Activated naive CD8-positive, alpha-beta T cell treated with anti-CD3 and anti-CD28 coated beads, Interleukin-2, amount 10 ng/mL, durations not matched to agents 7 days and 5 days (primary cell): ENCODE measurements at regions not wholly inside any gene's neighbourhood (a gene's known extent, or its start where the extent isn't known, plus 50 kb on each side); places are given as distances from the start of the nearest gene placed in this dataset.

Experiments
- ATAC-seq: fragments of 150-1000 bp; cut with Tn5 transposase; one replicate; pipeline ENCODE4 v1.10.0; 2021; ENCODE audit warnings: low read depth, moderate library complexity
- POLR2A ChIA-PET: fragments of 350-600 bp; sonication (Branson Sonifier 250); formaldehyde crosslinking; loops from one replicate; lab custom pipeline; 2021; ENCODE audit warnings: antibody characterized with exemption; lab: Charles Lee
- DNase-seq: peaks from one replicate; pipeline ENCODE4 v3.0.0; 2021
- H3K27ac Mint-ChIP-seq: one replicate; pipeline ENCODE4 v1.8.0; 2022; ENCODE audit warnings: mild to moderate bottlenecking, mixed read lengths
- H3K27me3 Mint-ChIP-seq: one replicate; pipeline ENCODE4 v1.8.0; 2022; ENCODE audit warnings: mild to moderate bottlenecking, moderate library complexity, mixed read lengths
- H3K36me3 Mint-ChIP-seq: one replicate; pipeline ENCODE4 v1.8.0; 2021; ENCODE audit warnings: mild to moderate bottlenecking, mixed read lengths
- H3K4me1 Mint-ChIP-seq: one replicate; pipeline ENCODE4 v1.8.0; 2021; ENCODE audit warnings: mixed read lengths
- H3K4me3 Mint-ChIP-seq: one replicate; pipeline ENCODE4 v1.8.0; 2022; ENCODE audit warnings: mild to moderate bottlenecking, moderate library complexity, mixed read lengths
- H3K9me3 Mint-ChIP-seq: one replicate; pipeline ENCODE4 v1.8.0; 2021; ENCODE audit warnings: mixed read lengths

DNA sequence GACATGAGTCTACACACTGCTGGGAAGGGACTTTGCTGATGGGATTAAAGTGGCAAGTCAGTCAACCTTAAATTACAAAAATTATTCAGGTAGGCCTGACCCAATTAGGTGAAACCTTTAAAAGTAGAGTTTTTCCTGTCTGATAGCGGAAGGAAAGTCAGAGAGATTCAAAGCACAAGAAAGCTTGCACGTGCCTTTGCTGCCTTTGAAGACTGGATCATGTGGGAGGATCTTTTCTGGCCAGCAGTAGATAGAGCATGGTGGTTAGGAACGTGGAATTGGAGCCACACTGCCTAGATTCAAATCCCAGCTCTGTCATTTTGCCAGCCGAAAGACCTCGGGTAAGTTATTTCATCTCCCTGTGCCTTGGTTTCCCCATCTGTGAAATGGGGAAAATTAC is 265.8 kb upstream of the PROK2 start:
- DNase-seq (no peak), ATAC-seq (no peak)
- peaks cover 2% of the 10 kb centered on the region for H3K27me3 Mint-ChIP-seq
- peaks cover 3% of the 10 kb centered on the region for H3K4me1 Mint-ChIP-seq
- no peaks in the 10 kb centered on the region for H3K36me3 Mint-ChIP-seq
- H3K9me3 Mint-ChIP-seq = no peaks in the 10 kb centered on the region
- POLR2A ChIA-PET = no interaction called here
- no peak overlapping the region for H3K4me3 Mint-ChIP-seq
- no peak overlapping the region for H3K27ac Mint-ChIP-seq

DNA sequence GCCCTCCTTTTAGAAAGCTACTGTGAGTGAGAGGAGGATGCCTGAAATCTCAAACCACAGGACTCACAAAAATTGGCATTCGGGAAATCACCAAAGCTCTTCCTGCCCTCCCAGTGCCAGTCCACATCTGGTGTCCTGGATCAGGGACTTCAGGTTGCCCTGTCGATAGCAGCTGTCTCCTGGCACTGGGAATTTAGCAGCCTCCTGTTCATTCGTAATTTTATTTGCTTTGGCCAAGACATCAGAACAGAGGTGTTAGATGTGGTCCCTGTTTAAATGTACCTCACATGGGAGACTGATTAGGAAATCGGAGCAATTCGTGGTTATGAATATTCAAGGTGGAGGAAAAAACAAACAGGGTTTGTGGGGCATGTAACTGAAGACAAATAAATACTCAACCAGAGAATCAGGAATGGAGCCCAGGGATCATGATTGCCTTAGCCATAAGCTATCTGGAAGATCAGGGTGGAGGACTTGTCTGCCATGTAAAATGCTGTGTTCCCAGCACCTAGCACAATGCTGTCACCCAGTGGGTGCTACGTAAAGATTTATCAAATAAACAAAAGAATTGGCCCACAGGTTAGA is 265.2 kb upstream of the PROK2 start:
- no peak overlapping the region for H3K4me3 Mint-ChIP-seq
- H3K36me3 Mint-ChIP-seq = no peaks in the 10 kb centered on the region
- ATAC-seq (no peak), DNase-seq (no peak)
- H3K27me3 Mint-ChIP-seq = peaks cover 2% of the 10 kb centered on the region
- no peaks in the 10 kb centered on the region for H3K9me3 Mint-ChIP-seq
- H3K4me1 Mint-ChIP-seq = peaks cover 3% of the 10 kb centered on the region
- POLR2A ChIA-PET = no interaction called here
- no peak overlapping the region for H3K27ac Mint-ChIP-seq

GRCh38 chr3:72049300-72049699 is 264.4 kb upstream of the PROK2 start:
- Mint-ChIP-seq H3K27ac (no peak overlapping the region), H3K36me3 (no peaks in the 10 kb centered on the region), H3K4me1 (peaks cover 3% of the 10 kb centered on the region), H3K27me3 (peaks cover 2% of the 10 kb centered on the region), H3K4me3 (no peak overlapping the region), H3K9me3 (no peaks in the 10 kb centered on the region)
- DNase-seq (no peak), ATAC-seq (no peak)
- POLR2A ChIA-PET = no interaction called here

GRCh38 chr3:72048873-72049272 is 263.9 kb upstream of the PROK2 start:
- DNase-seq (no peak), ATAC-seq (no peak)
- POLR2A ChIA-PET = no interaction called here
- no peak overlapping the region for H3K27ac Mint-ChIP-seq
- no peaks in the 10 kb centered on the region for H3K9me3 Mint-ChIP-seq
- no peak overlapping the region for H3K4me3 Mint-ChIP-seq
- H3K4me1 Mint-ChIP-seq = peaks cover 3% of the 10 kb centered on the region
- no peaks in the 10 kb centered on the region for H3K36me3 Mint-ChIP-seq
- H3K27me3 Mint-ChIP-seq = peaks cover 2% of the 10 kb centered on the region

GRCh38 chr3:72047221-72047871 is 262.4 kb upstream of the PROK2 start:
- H3K27ac Mint-ChIP-seq = no peak overlapping the region
- no peak for ATAC-seq

GRCh38 chr3:72044231-72044855 is 259.4 kb upstream of the PROK2 start:
- POLR2A ChIA-PET = no interaction called here
- Mint-ChIP-seq H3K27me3 (peaks cover 2% of the 10 kb centered on the region), H3K9me3 (no peaks in the 10 kb centered on the region), H3K4me3 (no peak overlapping the region), H3K27ac (no peak overlapping the region), H3K4me1 (no peaks in the 10 kb centered on the region), H3K36me3 (no peaks in the 10 kb centered on the region)
- ATAC-seq (no peak), DNase-seq (no peak)

More at GRCh38 chr3:72047221-72047871, 262.4 kb upstream of the PROK2 start:
- Mint-ChIP-seq H3K9me3 (no peaks in the 10 kb centered on the region), H3K4me3 (no peak overlapping the region), H3K36me3 (no peaks in the 10 kb centered on the region), H3K27me3 (peaks cover 2% of the 10 kb centered on the region), H3K4me1 (peaks cover 2% of the 10 kb centered on the region)
- no peak for DNase-seq
- POLR2A ChIA-PET = no interaction called here

GRCh38 chr3:72043204-72044133 is 258.5 kb upstream of the PROK2 start:
- H3K4me1 Mint-ChIP-seq = no peaks in the 10 kb centered on the region
- DNase-seq = no peak
- H3K27ac Mint-ChIP-seq = no peak overlapping the region
- H3K4me3 Mint-ChIP-seq = no peak overlapping the region
- no peaks in the 10 kb centered on the region for H3K9me3 Mint-ChIP-seq
- POLR2A ChIA-PET = no interaction called here
- H3K36me3 Mint-ChIP-seq = no peaks in the 10 kb centered on the region
- H3K27me3 Mint-ChIP-seq = peaks cover 2% of the 10 kb centered on the region
- no peak for ATAC-seq

DNA sequence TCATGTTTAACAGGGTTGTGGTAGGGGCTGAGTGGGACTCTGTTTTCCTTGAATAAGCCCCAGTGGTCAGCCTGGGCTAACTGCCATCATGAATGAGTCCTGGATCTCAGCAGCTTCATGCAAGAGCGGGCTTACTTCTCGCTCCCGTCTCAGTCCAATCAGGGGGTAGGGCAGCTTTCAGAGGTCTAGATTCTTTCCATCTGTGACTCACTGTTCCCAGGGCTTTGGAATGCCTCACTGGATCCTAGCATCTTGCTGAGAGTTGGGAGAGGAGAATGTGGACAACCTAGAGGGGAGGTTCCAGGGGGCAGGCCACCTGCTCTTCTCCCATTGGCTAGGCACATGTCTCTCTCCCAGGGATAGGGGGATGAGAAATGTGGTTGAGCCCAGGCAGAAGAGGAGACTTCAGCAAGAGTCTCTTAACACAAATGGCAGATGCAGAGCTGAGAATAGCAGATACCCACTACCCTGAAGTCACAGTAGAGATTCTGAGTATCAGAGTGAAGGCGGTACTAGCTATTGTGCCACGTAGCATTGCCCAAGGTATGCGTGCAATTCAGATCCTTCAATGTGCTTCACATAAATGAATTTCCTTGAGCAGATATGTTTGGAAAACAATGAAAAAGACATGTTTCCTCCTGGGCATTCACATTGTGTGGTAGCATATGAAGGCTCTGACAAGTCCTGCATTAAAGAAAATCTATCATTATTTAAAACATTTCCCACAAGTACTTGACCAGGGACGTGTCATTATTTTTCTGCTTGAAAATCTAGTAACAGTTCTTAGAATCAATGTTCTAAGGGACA is 257.7 kb upstream of the PROK2 start:
- ATAC-seq = no peak
- H3K4me1 Mint-ChIP-seq = peaks cover under 1% of the 10 kb centered on the region
- DNase-seq = no peak
- peaks cover 2% of the 10 kb centered on the region for H3K27me3 Mint-ChIP-seq
- no peak overlapping the region for H3K4me3 Mint-ChIP-seq
- H3K27ac Mint-ChIP-seq = no peak overlapping the region
- POLR2A ChIA-PET = no interaction called here
- peaks cover under 1% of the 10 kb centered on the region for H3K36me3 Mint-ChIP-seq
- peaks cover 1% of the 10 kb centered on the region for H3K9me3 Mint-ChIP-seq

DNA sequence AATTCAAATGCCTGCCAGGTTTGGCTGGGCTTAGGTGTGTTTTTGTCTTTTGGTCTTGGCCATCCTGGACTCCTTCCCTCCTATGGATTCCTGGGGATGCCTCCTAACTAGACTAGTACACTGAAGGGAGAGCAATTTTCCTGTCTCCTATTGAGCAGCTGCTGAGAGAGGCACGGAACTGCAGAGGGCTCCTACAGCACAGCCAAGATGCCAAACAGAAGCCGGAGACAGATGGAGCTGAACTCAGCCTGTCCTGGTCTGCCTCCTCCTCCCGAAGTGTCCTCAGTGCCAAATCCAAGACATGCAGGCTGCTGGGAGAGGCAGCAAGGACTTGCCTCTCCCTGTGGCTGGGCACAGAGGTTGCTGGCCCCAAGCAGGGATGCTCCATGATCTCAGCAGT is 256.6 kb upstream of the PROK2 start:
- Mint-ChIP-seq H3K36me3 (peaks cover 3% of the 10 kb centered on the region), H3K4me1 (peaks cover 2% of the 10 kb centered on the region), H3K4me3 (no peak overlapping the region), H3K27me3 (peaks cover 4% of the 10 kb centered on the region), H3K27ac (no peak overlapping the region), H3K9me3 (peaks cover 4% of the 10 kb centered on the region)
- POLR2A ChIA-PET = no interaction called here
- DNase-seq (no peak), ATAC-seq (no peak)

DNA sequence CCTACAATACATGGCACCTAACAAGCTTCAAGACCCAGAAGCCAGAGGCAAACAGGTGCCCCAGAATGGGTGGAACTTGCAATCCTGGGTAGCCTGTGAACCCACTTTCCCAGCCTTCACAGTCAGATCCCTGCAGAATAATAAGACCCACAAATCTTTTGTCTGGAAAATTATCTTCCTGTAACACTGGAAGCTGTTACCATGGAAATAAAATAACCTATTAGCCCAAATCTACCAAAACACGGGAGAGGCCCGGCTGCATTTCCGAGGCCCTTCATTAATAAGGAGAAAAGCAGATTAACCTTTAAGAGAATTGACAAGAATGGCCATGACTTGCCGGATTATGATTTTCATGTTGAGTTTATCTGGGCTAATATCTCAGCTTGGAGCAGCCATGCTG is 256.1 kb upstream of the PROK2 start:
- H3K27me3 Mint-ChIP-seq = peaks cover 4% of the 10 kb centered on the region
- DNase-seq (no peak), ATAC-seq (no peak)
- peaks cover 3% of the 10 kb centered on the region for H3K36me3 Mint-ChIP-seq
- POLR2A ChIA-PET = no interaction called here
- no peak overlapping the region for H3K4me3 Mint-ChIP-seq
- peaks cover 2% of the 10 kb centered on the region for H3K4me1 Mint-ChIP-seq
- H3K27ac Mint-ChIP-seq = no peak overlapping the region
- peaks cover 4% of the 10 kb centered on the region for H3K9me3 Mint-ChIP-seq

DNA sequence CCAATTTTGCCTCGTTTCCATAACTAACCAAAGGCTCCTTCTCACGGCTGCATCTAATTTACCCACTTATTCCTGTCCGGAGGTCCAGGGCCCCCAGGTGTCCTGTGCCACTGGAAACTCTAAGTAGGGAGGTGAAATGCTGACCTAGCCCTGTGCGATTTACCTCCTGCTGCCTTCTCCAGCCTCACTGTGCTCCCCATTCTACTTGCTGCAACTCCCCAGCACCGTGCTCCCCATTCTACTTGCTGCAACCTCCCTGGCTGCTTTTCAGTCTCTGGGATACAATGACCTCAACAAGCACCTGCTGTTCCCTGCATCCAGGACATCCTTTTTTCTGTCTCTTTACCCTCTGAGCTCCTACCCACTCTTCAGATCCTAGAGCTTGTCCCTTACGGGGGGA is 254.7 kb upstream of the PROK2 start:
- H3K27ac Mint-ChIP-seq = no peak overlapping the region
- ATAC-seq = no peak
- no peak for DNase-seq
- H3K4me1 Mint-ChIP-seq = peaks cover 2% of the 10 kb centered on the region
- H3K4me3 Mint-ChIP-seq = no peak overlapping the region
- H3K9me3 Mint-ChIP-seq = peaks cover 6% of the 10 kb centered on the region
- peaks cover 4% of the 10 kb centered on the region for H3K27me3 Mint-ChIP-seq
- H3K36me3 Mint-ChIP-seq = peaks cover 3% of the 10 kb centered on the region
- POLR2A ChIA-PET = interaction anchor here (0.7 kb wide), 1 partner anchor 64 kb away, joined by 3 read pairs; no protein-coding TSS in a partner anchor

DNA sequence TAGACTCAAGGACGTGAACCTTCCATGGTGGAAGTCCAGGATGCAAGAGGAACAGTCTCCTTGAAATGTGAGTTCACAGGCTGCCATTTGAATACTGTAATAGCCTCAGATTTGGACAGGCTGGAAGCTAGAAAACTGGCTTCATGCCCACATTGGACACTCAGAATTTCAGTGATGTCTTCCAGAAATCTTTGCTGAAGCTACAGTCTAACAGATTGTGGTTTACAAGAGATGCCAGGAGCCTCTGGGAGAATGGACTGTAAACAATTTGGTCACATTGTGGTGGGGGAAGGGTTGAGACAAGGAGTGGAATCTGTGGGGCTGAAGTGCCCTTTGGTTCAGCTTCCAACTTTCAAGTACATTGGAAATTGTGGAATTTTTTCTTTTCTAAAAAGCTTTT is 252.0 kb upstream of the PROK2 start:
- ATAC-seq = no peak
- Mint-ChIP-seq H3K27ac (no peak overlapping the region), H3K4me1 (peaks cover 2% of the 10 kb centered on the region), H3K9me3 (peaks cover 6% of the 10 kb centered on the region), H3K27me3 (peaks cover 4% of the 10 kb centered on the region), H3K4me3 (no peak overlapping the region), H3K36me3 (peaks cover 3% of the 10 kb centered on the region)
- no peak for DNase-seq
- POLR2A ChIA-PET = interaction anchor here (0.6 kb wide), 1 partner anchor 325 kb away, joined by 3 read pairs; no protein-coding TSS in a partner anchor

- ATAC-seq = no peak
- POLR2A ChIA-PET = no interaction called here
- no peak overlapping the region for H3K27ac Mint-ChIP-seq
- H3K9me3 Mint-ChIP-seq = peaks cover 6% of the 10 kb centered on the region
- H3K4me3 Mint-ChIP-seq = no peak overlapping the region
- no peak for DNase-seq
- peaks cover 4% of the 10 kb centered on the region for H3K4me1 Mint-ChIP-seq
- peaks cover 3% of the 10 kb centered on the region for H3K36me3 Mint-ChIP-seq
- peaks cover 4% of the 10 kb centered on the region for H3K27me3 Mint-ChIP-seq
Measured at GRCh38 chr3:72035606-72036005, 250.7 kb upstream of the PROK2 start.
